Keratinocyte (primary cell): ENCODE measurements at regions not wholly inside any gene's neighbourhood (a gene's known extent, or its start where the extent isn't known, plus 50 kb on each side); places are given as distances from the start of the nearest gene placed in this dataset.

Source experiments
- EZH2 ChIP-seq: IDR thresholded peaks from one replicate; pipeline ENCODE4 v1.6.1; 2012; ENCODE audit warnings: inconsistent platforms, mild to moderate bottlenecking, low read length, moderate library complexity
- TF ChIP-seq, protein P1 (sequence below), 3 experiments: IDR thresholded peaks in 1 of 3; conservative IDR thresholded peaks in 1 of 3; optimal IDR thresholded peaks in 1 of 3; 2 replicates in 2 of 3; 3 replicates in 1 of 3; pipeline versions ENCODE3 to v1.5.1; 2011; ENCODE audit warnings: low read length in 3 of 3, mild to moderate bottlenecking in 3 of 3, moderate library complexity in 2 of 3, control low read depth in 1 of 3, inconsistent platforms in 1 of 3; ENCODE audit not compliant: insufficient read depth in 2 of 3; ENCODE audit errors: extremely low read depth in 1 of 3

- TF ChIP-seq, protein P1, sequence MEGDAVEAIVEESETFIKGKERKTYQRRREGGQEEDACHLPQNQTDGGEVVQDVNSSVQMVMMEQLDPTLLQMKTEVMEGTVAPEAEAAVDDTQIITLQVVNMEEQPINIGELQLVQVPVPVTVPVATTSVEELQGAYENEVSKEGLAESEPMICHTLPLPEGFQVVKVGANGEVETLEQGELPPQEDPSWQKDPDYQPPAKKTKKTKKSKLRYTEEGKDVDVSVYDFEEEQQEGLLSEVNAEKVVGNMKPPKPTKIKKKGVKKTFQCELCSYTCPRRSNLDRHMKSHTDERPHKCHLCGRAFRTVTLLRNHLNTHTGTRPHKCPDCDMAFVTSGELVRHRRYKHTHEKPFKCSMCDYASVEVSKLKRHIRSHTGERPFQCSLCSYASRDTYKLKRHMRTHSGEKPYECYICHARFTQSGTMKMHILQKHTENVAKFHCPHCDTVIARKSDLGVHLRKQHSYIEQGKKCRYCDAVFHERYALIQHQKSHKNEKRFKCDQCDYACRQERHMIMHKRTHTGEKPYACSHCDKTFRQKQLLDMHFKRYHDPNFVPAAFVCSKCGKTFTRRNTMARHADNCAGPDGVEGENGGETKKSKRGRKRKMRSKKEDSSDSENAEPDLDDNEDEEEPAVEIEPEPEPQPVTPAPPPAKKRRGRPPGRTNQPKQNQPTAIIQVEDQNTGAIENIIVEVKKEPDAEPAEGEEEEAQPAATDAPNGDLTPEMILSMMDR (optimal IDR thresholded peaks at IDR 0.05 in 1 of 3, IDR thresholded peaks at IDR 0.05 in 1 of 3, conservative IDR thresholded peaks at IDR 0.05 in 1 of 3; ENCODE audit: extremely low read depth in 1 of 3, insufficient read depth in 2 of 3, low read length in 3 of 3): no peak
- no peak for TF ChIP-seq EZH2
These were observed 182.7 kb upstream of the CSNK1A1L start for GRCh38 chr13:37288057-37288720.
